GM21381 (cell line): ENCODE measurements at regions not wholly inside any gene's neighbourhood (a gene's known extent, or its start where the extent isn't known, plus 50 kb on each side); places are given as distances from the start of the nearest gene placed in this dataset.
"Not testable (repeated sequence)": the region's sequence is repeated elsewhere in the genome, so short reads cannot be mapped to it uniquely, and the experiment has no call there.

Experiments used
- ATAC-seq: cut with Tn5 transposase; IDR thresholded peaks from one replicate; pipeline ENCODE4 v1.9.1; 2021; ENCODE audit warnings: mild to moderate bottlenecking, moderate library complexity; ENCODE audit not compliant: unreplicated experiment

DNA sequence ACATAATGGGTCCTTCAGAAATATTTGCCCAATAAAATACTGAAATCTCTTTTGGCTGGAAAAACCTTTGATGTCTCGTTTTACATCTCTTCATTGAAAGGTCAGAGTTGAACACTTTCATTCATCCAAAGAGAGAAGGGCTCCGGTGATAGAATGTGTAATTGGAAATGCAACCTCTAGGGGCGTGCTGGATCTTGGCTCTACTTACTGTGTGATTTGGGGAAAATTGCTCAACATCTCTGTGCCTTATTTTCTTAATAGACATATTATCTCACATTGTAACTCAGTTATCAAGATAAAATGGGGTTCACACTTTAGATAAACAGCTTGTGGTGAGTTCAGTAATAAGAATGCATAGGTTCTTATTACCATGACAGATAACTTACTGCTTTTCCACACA lies 1444.1 kb downstream of the SLITRK5 start:
- ATAC-seq = no peak

DNA sequence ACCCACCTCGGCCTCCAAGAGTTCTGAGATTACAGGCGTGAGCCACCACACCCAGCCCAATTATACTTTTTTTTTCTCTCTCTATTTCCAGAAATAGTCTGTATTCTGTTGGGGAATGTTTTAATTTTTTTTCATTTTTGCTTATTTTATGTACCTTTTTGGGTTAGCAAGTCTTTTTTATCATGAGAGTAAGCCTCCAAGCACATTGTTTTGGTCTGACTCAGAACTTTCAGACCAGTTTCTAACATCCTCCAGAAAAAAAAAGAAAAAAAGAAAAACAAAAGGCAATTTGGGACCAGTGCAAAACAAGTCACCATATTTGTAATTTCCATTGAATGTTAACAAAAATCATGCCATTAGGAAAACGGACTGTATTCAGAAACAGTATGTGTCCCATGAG lies 1465.5 kb downstream of the SLITRK5 start:
- no peak for ATAC-seq

GRCh38 chr13:89150362-89150761 lies 1479.2 kb downstream of the SLITRK5 start:
- no peak for ATAC-seq

GRCh38 chr13:89153941-89154340 lies 1482.8 kb downstream of the SLITRK5 start:
- ATAC-seq = no peak

DNA sequence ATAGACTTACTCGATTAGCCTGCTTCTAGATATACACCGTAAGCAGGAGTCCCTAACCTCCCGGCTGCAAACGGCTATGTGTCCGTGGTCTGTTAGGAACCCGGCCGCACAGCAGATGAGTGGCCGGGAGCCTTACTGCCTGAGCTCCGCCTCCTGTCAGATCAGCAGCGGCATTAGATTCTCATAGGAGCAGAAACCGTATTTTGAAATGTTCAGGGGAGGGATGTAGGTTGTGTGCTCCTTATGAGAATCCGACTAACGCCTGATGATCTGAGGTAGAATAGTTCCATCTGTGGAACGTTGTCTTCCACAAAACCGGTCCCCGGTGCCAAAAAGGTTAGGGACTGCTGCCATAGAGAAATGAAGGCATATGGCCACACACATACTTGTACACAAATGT lies 1491.9 kb downstream of the SLITRK5 start:
- ATAC-seq = no peak

DNA sequence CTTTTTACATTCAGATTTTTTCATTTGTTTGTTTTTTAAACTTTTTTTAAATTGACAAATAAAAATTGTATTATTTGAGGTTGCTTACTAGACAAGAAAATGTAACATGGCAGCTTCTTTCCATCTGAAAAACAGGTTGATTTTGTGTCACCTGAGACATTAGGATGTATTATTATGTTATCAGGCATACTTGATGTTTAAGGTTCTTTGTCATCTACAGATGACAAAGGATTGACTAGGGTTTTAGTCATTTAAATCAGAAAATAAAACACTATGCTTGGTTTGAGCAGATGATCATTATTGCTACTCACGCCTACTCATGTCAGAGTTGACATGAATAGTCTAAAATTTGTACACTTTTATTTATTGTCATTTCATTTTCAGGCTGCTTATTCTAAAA lies 1494.5 kb downstream of the SLITRK5 start:
- no peak for ATAC-seq

DNA sequence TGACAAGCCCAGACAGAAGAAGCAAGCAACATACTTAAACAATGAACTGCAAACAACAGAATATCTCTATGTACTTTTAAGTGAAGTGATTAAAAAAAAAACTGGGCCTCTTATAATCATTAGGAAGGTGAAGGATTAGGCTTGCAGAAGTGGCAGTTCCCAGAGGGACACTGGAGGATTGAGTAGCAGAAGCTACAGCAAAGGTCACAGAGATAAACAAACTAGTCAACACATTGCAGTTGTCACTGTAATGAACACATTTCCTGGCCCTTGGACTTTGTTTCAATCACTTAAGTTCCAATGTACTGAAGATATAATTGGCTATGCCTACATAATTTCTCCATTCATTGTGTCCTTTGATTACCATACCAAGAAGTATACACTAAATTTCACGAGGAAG lies 1498.8 kb downstream of the SLITRK5 start:
- no peak for ATAC-seq

- no peak for ATAC-seq
Observed at GRCh38 chr13:89181041-89181440, 1509.9 kb downstream of the SLITRK5 start.

DNA sequence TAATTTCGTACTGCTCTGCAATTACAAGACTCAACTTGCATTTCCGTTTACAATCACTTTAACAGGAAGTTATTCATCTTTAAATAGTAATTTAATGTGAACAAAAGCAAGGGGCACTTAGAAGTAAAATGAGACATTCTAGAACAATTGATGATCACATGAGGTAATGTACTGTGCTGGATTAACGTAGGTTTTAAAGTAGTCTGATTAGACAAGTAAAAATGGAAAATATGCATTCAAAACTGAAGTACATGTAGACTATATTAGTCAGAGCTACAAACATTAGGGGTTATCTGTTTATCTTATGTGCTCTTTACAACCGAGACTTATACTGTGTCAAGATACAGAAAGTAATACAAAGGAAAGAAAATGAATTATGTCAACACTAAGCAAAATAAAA lies 1528.0 kb downstream of the SLITRK5 start:
- no peak for ATAC-seq

GRCh38 chr13:89204435-89204834 lies 1533.3 kb downstream of the SLITRK5 start:
- no peak for ATAC-seq

GRCh38 chr13:89205856-89206520 lies 1534.8 kb downstream of the SLITRK5 start:
- no peak for ATAC-seq

- ATAC-seq = no peak
Observed at GRCh38 chr13:89212186-89212585, 1541.0 kb downstream of the SLITRK5 start.

DNA sequence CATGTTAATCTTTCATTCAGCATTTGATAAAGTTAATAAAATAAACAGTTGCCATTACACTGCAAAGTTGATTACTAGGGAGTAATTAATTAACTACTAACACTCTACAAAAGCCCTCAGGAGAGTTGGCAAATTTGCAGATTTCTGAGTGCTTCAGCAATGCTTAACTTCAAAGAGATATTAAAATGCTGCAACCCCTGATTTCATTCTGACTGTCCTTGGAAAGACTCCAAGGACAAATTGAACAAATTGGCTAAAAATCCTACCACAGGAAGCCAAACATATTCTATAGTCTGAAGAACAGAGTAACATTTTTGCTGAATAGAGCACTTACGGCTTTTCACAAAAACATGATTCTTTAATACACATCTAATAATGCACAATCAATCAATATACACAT lies 1543.0 kb downstream of the SLITRK5 start:
- ATAC-seq = no peak

DNA sequence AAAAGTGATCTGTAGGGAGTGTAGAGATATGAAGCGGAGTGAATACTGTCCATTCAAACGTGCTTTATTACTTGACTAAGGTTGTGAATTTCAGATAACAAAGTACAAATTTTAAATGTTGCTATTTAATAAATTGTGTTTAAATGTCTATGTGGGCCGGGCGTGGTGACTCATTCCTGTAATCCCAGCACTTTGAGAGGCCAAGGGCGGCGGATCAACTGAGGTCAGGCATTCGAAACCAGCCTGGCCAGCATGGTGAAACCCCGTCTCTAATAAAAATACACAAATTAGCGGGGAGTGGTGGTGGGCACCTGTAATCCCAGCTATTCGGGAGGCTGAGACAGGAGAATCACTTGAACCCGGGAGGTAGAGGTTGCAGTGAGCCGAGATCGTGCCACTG lies 1544.1 kb downstream of the SLITRK5 start:
- ATAC-seq = not testable (repeated sequence)

- no peak for ATAC-seq
Observed at GRCh38 chr13:89217813-89218212, 1546.6 kb downstream of the SLITRK5 start.

DNA sequence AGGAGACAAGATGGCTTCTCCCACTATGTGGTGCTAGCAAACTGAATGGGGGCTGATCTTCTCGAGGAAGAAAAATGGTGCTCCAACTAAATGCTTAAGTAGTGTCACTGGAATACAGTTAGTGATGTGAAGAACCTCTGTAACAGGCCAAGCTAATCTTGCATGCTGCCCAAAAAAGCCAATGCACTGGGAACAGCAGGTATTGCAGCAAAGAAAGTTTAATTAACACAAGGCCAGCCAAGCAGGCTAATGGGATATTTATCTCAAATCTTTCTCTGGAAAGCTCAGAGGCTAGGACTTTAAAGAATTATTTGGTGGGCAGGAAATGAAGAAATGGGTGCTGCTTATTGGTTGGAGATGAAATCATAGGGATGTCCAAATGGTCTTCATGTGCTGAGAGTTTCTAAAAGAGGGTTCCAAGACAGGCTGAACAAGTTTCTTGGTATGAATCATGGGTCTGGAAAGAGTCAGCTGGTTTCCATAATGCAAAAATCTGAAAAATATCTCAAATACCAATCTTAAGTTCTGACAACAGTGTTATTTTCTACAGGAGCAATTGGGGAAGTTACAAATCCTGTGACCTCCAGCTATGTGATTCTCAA lies 1550.5 kb downstream of the SLITRK5 start:
- no peak for ATAC-seq

- no peak for ATAC-seq
Observed at GRCh38 chr13:89227356-89227755, 1556.2 kb downstream of the SLITRK5 start.

GRCh38 chr13:89238496-89238895 lies 1567.3 kb downstream of the SLITRK5 start:
- no peak for ATAC-seq

- ATAC-seq = no peak
Observed at GRCh38 chr13:89239361-89240127, 1568.4 kb downstream of the SLITRK5 start.

DNA sequence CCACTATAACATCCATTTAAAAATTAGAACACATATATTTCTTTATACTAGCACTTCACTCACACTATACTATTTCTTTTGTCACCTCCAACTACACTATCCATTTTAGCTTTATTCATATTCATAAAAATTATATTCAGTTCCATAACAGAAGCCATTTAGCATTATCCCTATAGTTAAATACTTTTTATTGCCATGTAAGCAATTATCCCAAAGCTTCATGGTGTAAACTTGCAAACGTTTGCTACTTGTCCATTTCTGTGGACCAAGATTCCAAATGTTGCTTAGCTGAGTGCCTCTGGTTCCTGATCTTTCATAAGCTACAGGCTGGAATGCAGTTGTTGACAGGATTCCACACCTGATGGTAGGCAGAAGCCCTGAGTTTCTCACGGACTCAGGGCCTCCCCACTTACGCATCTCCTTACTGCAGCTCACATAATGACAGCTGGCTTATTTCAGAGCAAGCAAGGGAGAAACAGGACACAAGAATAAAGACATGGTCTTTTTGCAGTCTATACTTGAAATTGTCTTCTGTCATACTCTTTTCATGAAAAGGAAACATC lies 1584.8 kb downstream of the SLITRK5 start:
- ATAC-seq = no peak

GRCh38 chr13:89267734-89268133 lies 1596.6 kb downstream of the SLITRK5 start:
- ATAC-seq = no peak

DNA sequence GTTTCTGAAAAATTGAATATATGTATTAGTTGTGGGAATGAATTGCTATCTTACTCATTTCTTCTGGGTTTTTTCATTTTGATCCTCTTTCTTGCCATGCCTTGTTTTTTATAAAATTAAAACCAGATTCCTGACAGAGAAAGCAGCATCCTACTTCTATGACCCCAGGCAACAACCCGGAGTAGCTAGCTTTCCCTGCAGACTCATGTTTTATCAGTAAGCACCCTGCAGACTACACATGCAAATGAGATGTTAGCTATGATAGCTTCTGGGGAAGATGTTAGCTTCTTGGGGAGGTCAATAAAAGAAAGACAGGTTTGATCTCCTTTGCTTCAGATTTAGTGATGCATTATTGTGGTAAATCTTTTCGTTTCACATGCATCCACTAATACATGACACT lies 1598.6 kb downstream of the SLITRK5 start:
- no peak for ATAC-seq
